Stomach (tissue), 4 donors: ENCODE measurements at regions not wholly inside any gene's neighbourhood (a gene's known extent, or its start where the extent isn't known, plus 50 kb on each side); places are given as distances from the start of the nearest gene placed in this dataset.

Experiments
- CTCF ChIP-seq, 7 experiments: fragments of 450-650 bp in 4 of 7; fragments of 200-600 bp in 3 of 7; sonication (generic) in 3 of 7; IDR thresholded peaks; one replicate each; pipeline ENCODE4 v1.5.1; 2016 to 2019; ENCODE audit warnings: antibody characterized with exemption in 7 of 7, control low read depth in 2 of 7, mild to moderate bottlenecking in 1 of 7
- EP300 ChIP-seq: sonication (generic); formaldehyde crosslinking; IDR thresholded peaks from one replicate; pipeline ENCODE4 v1.6.1; 2017; ENCODE audit warnings: antibody characterized with exemption

GRCh38 chr7:73920406-73921134 lies 59.6 kb downstream of the TMEM270 start:
- TF ChIP-seq EP300 (no peak), CTCF (IDR thresholded peaks at IDR 0.05) (no peak)
